ENCODE measurements at regions not wholly inside any gene's neighbourhood (a gene's known extent, or its start where the extent isn't known, plus 50 kb on each side); places are given as distances from the start of the nearest gene placed in this dataset.

GRCh38 chr1:83790446-83790845, 208.5 kb downstream of the TTLL7 start:
- TF ChIP-seq CTCF (IDR thresholded peaks at IDR 0.05) (no peak), EP300 (IDR thresholded peaks at IDR 0.05) (no peak), POLR2A (IDR thresholded peaks at IDR 0.05; ENCODE audit: low read depth) (no peak), POLR2AphosphoS5 (IDR thresholded peaks at IDR 0.05) (no peak)
